ENCODE measurements at regions not wholly inside any gene's neighbourhood (a gene's known extent, or its start where the extent isn't known, plus 50 kb on each side); places are given as distances from the start of the nearest gene placed in this dataset.

DNA sequence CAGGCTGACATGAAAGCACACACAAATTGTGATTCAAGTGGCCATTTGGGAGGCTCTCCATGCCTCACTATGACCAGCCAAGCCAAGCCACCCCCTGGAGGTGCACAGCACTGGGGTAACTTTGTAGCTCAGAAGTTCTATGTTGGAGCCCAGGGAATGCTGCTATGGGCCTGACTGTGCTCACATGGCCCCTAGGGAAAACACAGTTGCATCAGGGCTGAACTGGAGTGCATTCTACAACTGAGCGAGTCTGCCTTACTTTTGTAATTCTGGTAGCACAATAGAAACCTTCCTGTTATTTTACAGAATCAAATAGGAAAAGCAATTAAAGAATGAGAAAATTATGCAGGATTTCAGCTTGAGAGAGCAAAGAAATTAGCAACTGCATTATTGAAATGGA is 455.5 kb upstream of the TRPC7 start:
- Histone ChIP-seq H4K20me1 (ENCODE audit: insufficient read depth, low read length) (no peaks in the 10 kb centered on the region), H3K36me3 (ENCODE audit: insufficient read depth, low read length) (no peaks in the 10 kb centered on the region), H2AFZ (ENCODE audit: low read depth, low read length) (no peak overlapping the region), H3K4me3 (ENCODE audit: low read depth in 1 of 2, low read length in 2 of 2) (no peak overlapping the region), H3K4me2 (ENCODE audit: insufficient read depth, low read length) (no peak overlapping the region), H3K4me1 (ENCODE audit: insufficient read depth, low read length) (no peaks in the 10 kb centered on the region), H3K27me3 (ENCODE audit: insufficient read depth, low read length, poor library complexity) (no peaks in the 10 kb centered on the region), H3K9ac (ENCODE audit: low read depth, low read length) (no peak overlapping the region), H3K79me2 (ENCODE audit: insufficient read depth, low read length) (no peaks in the 10 kb centered on the region), H3K27ac (ENCODE audit: low read length) (no peak overlapping the region), H3K9me3 (ENCODE audit: insufficient read depth, low read length, severe bottlenecking) (no peaks in the 10 kb centered on the region)
- no peak for TF ChIP-seq EZH2 (IDR thresholded peaks at IDR 0.05; ENCODE audit: borderline replicate concordance, low read depth, low read length, severe bottlenecking)
- TF ChIP-seq, protein P1, sequence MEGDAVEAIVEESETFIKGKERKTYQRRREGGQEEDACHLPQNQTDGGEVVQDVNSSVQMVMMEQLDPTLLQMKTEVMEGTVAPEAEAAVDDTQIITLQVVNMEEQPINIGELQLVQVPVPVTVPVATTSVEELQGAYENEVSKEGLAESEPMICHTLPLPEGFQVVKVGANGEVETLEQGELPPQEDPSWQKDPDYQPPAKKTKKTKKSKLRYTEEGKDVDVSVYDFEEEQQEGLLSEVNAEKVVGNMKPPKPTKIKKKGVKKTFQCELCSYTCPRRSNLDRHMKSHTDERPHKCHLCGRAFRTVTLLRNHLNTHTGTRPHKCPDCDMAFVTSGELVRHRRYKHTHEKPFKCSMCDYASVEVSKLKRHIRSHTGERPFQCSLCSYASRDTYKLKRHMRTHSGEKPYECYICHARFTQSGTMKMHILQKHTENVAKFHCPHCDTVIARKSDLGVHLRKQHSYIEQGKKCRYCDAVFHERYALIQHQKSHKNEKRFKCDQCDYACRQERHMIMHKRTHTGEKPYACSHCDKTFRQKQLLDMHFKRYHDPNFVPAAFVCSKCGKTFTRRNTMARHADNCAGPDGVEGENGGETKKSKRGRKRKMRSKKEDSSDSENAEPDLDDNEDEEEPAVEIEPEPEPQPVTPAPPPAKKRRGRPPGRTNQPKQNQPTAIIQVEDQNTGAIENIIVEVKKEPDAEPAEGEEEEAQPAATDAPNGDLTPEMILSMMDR (IDR thresholded peaks at IDR 0.05; ENCODE audit: borderline replicate concordance, extremely low read depth, low read length, poor library complexity, severe bottlenecking): no peak
- DNase-seq: no peak
- no peak for ATAC-seq (ENCODE audit: insufficient read depth, low read depth)

DNA sequence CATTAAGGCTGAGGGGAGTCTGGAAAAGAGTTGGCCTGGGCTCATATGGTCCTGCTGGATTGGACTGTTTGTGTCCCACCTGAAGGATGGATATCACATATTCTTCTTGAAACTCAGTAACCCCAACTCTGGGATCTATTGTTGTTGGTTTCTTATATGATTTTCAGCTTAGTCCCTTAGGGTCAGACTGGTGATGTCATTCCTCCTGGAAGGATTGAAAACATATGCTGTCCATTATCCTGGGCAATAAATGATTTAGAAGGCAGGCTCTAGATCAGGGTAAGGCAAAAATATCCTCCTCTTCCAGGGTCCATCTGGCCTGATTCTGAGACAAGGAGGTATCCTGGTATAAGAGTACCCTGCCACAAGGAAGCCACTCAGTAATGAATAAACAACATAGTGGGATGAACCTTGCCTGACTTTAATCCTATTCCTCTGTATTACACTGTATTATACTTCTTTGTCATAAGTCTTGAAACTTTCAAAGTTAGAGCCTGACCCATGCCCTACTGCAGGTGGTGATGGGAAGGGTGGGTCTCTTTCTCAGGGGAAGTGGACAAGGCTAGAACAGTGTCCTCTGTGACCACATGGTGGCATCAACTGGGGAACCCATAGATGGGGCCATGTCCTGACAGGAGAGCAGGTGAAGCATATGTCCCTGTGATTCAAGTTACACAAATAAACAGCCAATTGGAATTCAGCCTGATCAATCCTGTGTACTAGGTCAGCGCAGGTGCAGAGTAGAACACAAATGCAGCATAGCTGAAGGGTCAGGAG is 454.4 kb upstream of the TRPC7 start:
- Histone ChIP-seq H3K36me3 (ENCODE audit: insufficient read depth, low read length) (no peaks in the 10 kb centered on the region), H3K9ac (ENCODE audit: low read depth, low read length) (no peak overlapping the region), H4K20me1 (ENCODE audit: insufficient read depth, low read length) (no peaks in the 10 kb centered on the region), H3K4me3 (ENCODE audit: low read depth in 1 of 2, low read length in 2 of 2) (no peak overlapping the region), H3K27me3 (ENCODE audit: insufficient read depth, low read length, poor library complexity) (no peaks in the 10 kb centered on the region), H3K79me2 (ENCODE audit: insufficient read depth, low read length) (no peaks in the 10 kb centered on the region), H3K4me1 (ENCODE audit: insufficient read depth, low read length) (no peaks in the 10 kb centered on the region), H3K4me2 (ENCODE audit: insufficient read depth, low read length) (no peak overlapping the region), H3K9me3 (ENCODE audit: insufficient read depth, low read length, severe bottlenecking) (no peaks in the 10 kb centered on the region), H3K27ac (ENCODE audit: low read length) (no peak overlapping the region), H2AFZ (ENCODE audit: low read depth, low read length) (no peak overlapping the region)
- no peak for DNase-seq
- TF ChIP-seq, protein P1 (IDR thresholded peaks at IDR 0.05; ENCODE audit: borderline replicate concordance, extremely low read depth, low read length, poor library complexity, severe bottlenecking): no peak
- TF ChIP-seq EZH2 (IDR thresholded peaks at IDR 0.05; ENCODE audit: borderline replicate concordance, low read depth, low read length, severe bottlenecking): no peak
- ATAC-seq (ENCODE audit: insufficient read depth, low read depth): no peak

DNA sequence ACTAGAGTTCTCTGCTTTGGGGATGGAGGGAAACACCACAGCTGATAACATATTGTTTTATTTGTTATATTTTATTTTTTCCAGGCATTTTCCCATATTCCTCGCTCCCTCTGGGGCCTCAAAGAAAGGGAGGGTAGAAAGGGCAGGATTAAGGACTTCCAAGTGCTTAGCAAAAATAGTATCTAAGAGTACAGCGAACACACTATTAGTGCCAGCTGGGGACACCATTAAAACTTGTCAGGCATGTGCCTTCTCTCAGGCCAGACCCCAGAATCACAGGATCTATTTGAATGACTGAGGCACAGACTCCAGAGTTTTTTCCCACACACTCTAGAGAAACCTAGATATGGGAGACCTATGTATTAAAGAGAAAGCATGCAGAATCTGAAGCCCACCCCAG is 451.0 kb upstream of the TRPC7 start:
- H3K36me3 ChIP-seq (ENCODE audit: insufficient read depth, low read length): no peaks in the 10 kb centered on the region
- H3K27me3 ChIP-seq (ENCODE audit: insufficient read depth, low read length, poor library complexity): no peaks in the 10 kb centered on the region
- H3K4me1 ChIP-seq (ENCODE audit: insufficient read depth, low read length): no peaks in the 10 kb centered on the region
- no peak for DNase-seq
- no peak overlapping the region for H2AFZ ChIP-seq (ENCODE audit: low read depth, low read length)
- H3K9me3 ChIP-seq (ENCODE audit: insufficient read depth, low read length, severe bottlenecking): no peaks in the 10 kb centered on the region
- no peak overlapping the region for H3K27ac ChIP-seq (ENCODE audit: low read length)
- H3K9ac ChIP-seq (ENCODE audit: low read depth, low read length): no peak overlapping the region
- H3K4me3 ChIP-seq (ENCODE audit: low read depth in 1 of 2, low read length in 2 of 2): no peak overlapping the region
- no peak for ATAC-seq (ENCODE audit: insufficient read depth, low read depth)
- no peak for TF ChIP-seq EZH2 (IDR thresholded peaks at IDR 0.05; ENCODE audit: borderline replicate concordance, low read depth, low read length, severe bottlenecking)
- TF ChIP-seq, protein P1 (IDR thresholded peaks at IDR 0.05; ENCODE audit: borderline replicate concordance, extremely low read depth, low read length, poor library complexity, severe bottlenecking): no peak
- H3K79me2 ChIP-seq (ENCODE audit: insufficient read depth, low read length): no peaks in the 10 kb centered on the region
- H4K20me1 ChIP-seq (ENCODE audit: insufficient read depth, low read length): no peaks in the 10 kb centered on the region
- H3K4me2 ChIP-seq (ENCODE audit: insufficient read depth, low read length): no peak overlapping the region

All from DND-41 (cell line).